HEK293T (cell line): ENCODE measurements at regions not wholly inside any gene's neighbourhood (a gene's known extent, or its start where the extent isn't known, plus 50 kb on each side); places are given as distances from the start of the nearest gene placed in this dataset.

Experiments
- ARNT ChIP-seq: fragments of 450-650 bp; IDR thresholded peaks from 2 replicates; pipeline ENCODE4 v1.6.1; 2017; ENCODE audit warnings: mild to moderate bottlenecking
- BHLHE40 ChIP-seq: fragments of 450-650 bp; IDR thresholded peaks from 2 replicates; pipeline ENCODE4 v1.6.1; 2016; ENCODE audit warnings: mild to moderate bottlenecking, moderate library complexity, borderline replicate concordance
- FOXA1 ChIP-seq: fragments of 450-650 bp; IDR thresholded peaks from 2 replicates; pipeline ENCODE4 v1.6.1; 2016; ENCODE audit warnings: mild to moderate bottlenecking
- FOXK2 ChIP-seq: fragments of 450-650 bp; IDR thresholded peaks from 2 replicates; pipeline ENCODE4 v1.6.1; 2016; ENCODE audit warnings: mild to moderate bottlenecking
- HDGF ChIP-seq: fragments of 450-650 bp; IDR thresholded peaks from 2 replicates; pipeline ENCODE4 v1.6.1; 2017; ENCODE audit warnings: antibody characterized with exemption, borderline replicate concordance
- LEF1 ChIP-seq: fragments of 450-650 bp; IDR thresholded peaks from 2 replicates; pipeline ENCODE4 v1.6.1; 2017; ENCODE audit warnings: mild to moderate bottlenecking, borderline replicate concordance
- NFRKB ChIP-seq: fragments of 450-650 bp; IDR thresholded peaks from 2 replicates; pipeline ENCODE4 v1.6.1; 2016; ENCODE audit warnings: mild to moderate bottlenecking, moderate library complexity
- PKNOX1 ChIP-seq: fragments of 450-650 bp; IDR thresholded peaks from 2 replicates; pipeline ENCODE4 v1.6.1; 2016
- SP1 ChIP-seq: fragments of 450-650 bp; IDR thresholded peaks from 2 replicates; pipeline ENCODE4 v1.6.1; 2017
- SUZ12 ChIP-seq: fragments of 450-650 bp; IDR thresholded peaks from 2 replicates; pipeline ENCODE4 v1.6.1; 2016; ENCODE audit warnings: mild to moderate bottlenecking
- ZNF384 ChIP-seq: fragments of 450-650 bp; IDR thresholded peaks from 2 replicates; pipeline ENCODE4 v1.6.1; 2016

- no peak for TF ChIP-seq SP1
- no peak for TF ChIP-seq FOXK2
- TF ChIP-seq NFRKB: no peak
- no peak for TF ChIP-seq PKNOX1
- TF ChIP-seq SUZ12: no peak
- TF ChIP-seq HDGF: no peak
- TF ChIP-seq ARNT: no peak
- TF ChIP-seq BHLHE40: no peak
- no peak for TF ChIP-seq LEF1
- TF ChIP-seq ZNF384: no peak
- no peak for TF ChIP-seq FOXA1
These were observed 110.8 kb upstream of the MLN start for GRCh38 chr6:33914645-33915044.
